ENCODE measurements at regions not wholly inside any gene's neighbourhood (a gene's known extent, or its start where the extent isn't known, plus 50 kb on each side); places are given as distances from the start of the nearest gene placed in this dataset.

DNA sequence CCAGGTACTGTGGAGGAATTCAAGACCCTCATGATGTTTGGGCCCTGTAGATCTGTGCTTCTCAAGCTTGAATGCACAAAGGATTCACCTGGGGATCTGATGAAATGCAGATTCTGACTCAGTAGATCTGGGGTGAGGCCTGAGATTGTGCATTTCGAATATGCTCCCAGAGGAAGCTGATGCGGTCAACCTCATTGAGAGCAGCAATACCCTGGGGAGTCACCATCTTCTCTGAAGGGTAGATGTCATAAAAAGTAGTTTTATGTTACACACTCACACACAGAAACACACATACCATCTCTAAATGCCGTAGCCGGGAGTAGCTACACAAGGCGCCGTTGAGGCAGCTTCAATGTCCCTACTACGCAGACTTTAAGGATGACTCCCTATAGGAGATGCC lies 55.8 kb upstream of the CPEB4 start:
- no peaks in the 10 kb centered on the region for H3K36me3 ChIP-seq (ENCODE audit: control insufficient read depth in 2 of 2, insufficient read depth in 1 of 2, low read length in 2 of 2)
- H3K27ac ChIP-seq (ENCODE audit: extremely low read depth, low read depth, low read length): no peak overlapping the region
- no peaks in the 10 kb centered on the region for H3K9me3 ChIP-seq (ENCODE audit: control insufficient read depth, insufficient read depth, low read depth, low read length)
- POLR2A ChIA-PET: interaction anchor here (0.8 kb wide), 1 partner anchor 58 kb away, joined by 4 read pairs; no protein-coding TSS in a partner anchor
- no peaks in the 10 kb centered on the region for H3K4me1 ChIP-seq (ENCODE audit: control insufficient read depth, insufficient read depth, low read length)
- TF ChIP-seq, protein P1, sequence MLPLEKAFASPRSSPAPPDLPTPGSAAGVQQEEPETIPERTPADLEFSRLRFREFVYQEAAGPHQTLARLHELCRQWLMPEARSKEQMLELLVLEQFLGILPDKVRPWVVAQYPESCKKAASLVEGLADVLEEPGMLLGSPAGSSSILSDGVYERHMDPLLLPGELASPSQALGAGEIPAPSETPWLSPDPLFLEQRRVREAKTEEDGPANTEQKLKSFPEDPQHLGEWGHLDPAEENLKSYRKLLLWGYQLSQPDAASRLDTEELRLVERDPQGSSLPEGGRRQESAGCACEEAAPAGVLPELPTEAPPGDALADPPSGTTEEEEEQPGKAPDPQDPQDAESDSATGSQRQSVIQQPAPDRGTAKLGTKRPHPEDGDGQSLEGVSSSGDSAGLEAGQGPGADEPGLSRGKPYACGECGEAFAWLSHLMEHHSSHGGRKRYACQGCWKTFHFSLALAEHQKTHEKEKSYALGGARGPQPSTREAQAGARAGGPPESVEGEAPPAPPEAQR (tag by site-specific recombination; IDR thresholded peaks at IDR 0.05): no peak
- no peak for TF ChIP-seq ZNF394 (tag by site-specific recombination; IDR thresholded peaks at IDR 0.05; ENCODE audit: borderline replicate concordance)
- TF ChIP-seq ZNF266 (tag by site-specific recombination; IDR thresholded peaks at IDR 0.05; ENCODE audit: low read depth): no peak
- TF ChIP-seq BCL11A (tag by site-specific recombination; IDR thresholded peaks at IDR 0.05; ENCODE audit: low read depth): no peak
- CTCF ChIA-PET: interaction anchor here (1.5 kb wide), 1 partner anchor 8 kb away, joined by 5 read pairs; no protein-coding TSS in a partner anchor
- H3K4me3 ChIP-seq (ENCODE audit: low read depth, low read length): no peak overlapping the region

DNA sequence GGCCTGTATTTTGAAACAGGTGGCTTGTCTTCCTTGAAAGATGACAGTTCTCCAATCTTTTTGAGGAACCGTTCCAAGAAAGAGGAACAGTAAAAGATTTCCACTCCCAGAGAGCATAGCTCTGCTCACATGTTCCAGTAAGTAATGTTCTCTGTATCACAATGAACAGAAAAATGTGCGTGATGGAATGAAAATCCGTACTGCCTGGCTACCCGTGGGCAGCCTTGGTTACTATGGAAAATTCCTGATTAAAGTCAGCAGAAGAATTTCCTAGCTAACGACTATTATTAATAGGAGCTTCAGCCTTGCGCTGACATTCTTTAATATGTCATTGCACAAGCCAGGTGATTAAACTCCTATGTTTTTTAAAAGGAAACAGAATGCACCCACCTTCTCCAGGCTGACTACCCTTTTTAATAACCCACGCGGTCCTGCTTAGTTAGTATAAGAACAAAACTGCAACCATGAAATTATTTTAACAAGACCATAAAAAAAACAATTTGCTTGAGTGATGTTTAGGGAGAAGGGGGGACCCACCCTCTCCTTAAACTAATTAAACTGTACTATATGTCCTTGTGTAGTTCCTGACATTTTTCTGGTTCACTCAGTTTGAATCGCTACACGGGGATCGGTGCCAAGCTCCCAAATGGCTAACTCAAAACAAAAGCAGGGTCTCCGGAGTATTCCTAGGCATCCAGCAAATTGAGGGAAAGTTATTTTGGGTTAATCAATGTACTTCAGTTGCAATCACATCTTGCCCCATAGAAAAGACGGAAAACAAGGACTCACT lies 54.8 kb upstream of the CPEB4 start:
- H3K36me3 ChIP-seq (ENCODE audit: control insufficient read depth in 2 of 2, insufficient read depth in 1 of 2, low read length in 2 of 2): no peaks in the 10 kb centered on the region
- ChIA-PET CTCF (interaction anchor here (1.5 kb wide), 1 partner anchor 9 kb away, joined by 5 read pairs; no protein-coding TSS in a partner anchor), POLR2A (interaction anchor here (0.8 kb wide), 1 partner anchor 57 kb away, joined by 4 read pairs; no protein-coding TSS in a partner anchor)
- H3K27ac ChIP-seq (ENCODE audit: extremely low read depth, low read depth, low read length): no peak overlapping the region
- no peaks in the 10 kb centered on the region for H3K4me1 ChIP-seq (ENCODE audit: control insufficient read depth, insufficient read depth, low read length)
- no peaks in the 10 kb centered on the region for H3K9me3 ChIP-seq (ENCODE audit: control insufficient read depth, insufficient read depth, low read depth, low read length)
- TF ChIP-seq, protein P2, sequence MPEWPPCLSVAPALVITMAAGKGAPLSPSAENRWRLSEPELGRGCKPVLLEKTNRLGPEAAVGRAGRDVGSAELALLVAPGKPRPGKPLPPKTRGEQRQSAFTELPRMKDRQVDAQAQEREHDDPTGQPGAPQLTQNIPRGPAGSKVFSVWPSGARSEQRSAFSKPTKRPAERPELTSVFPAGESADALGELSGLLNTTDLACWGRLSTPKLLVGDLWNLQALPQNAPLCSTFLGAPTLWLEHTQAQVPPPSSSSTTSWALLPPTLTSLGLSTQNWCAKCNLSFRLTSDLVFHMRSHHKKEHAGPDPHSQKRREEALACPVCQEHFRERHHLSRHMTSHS (tag by site-specific recombination; IDR thresholded peaks at IDR 0.05): no peak
- TF ChIP-seq ZNF560 (tag by site-specific recombination; IDR thresholded peaks at IDR 0.05; ENCODE audit: borderline replicate concordance) (no peak), KLF10 (tag by site-specific recombination; IDR thresholded peaks at IDR 0.05) (no peak)
- TF ChIP-seq, protein P3, sequence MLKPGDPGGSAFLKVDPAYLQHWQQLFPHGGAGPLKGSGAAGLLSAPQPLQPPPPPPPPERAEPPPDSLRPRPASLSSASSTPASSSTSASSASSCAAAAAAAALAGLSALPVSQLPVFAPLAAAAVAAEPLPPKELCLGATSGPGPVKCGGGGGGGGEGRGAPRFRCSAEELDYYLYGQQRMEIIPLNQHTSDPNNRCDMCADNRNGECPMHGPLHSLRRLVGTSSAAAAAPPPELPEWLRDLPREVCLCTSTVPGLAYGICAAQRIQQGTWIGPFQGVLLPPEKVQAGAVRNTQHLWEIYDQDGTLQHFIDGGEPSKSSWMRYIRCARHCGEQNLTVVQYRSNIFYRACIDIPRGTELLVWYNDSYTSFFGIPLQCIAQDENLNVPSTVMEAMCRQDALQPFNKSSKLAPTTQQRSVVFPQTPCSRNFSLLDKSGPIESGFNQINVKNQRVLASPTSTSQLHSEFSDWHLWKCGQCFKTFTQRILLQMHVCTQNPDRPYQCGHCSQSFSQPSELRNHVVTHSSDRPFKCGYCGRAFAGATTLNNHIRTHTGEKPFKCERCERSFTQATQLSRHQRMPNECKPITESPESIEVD (tag by site-specific recombination; IDR thresholded peaks at IDR 0.05): peak; percentile 43; the same call in 1 of the 2 replicates
- no peak overlapping the region for H3K4me3 ChIP-seq (ENCODE audit: low read depth, low read length)

DNA sequence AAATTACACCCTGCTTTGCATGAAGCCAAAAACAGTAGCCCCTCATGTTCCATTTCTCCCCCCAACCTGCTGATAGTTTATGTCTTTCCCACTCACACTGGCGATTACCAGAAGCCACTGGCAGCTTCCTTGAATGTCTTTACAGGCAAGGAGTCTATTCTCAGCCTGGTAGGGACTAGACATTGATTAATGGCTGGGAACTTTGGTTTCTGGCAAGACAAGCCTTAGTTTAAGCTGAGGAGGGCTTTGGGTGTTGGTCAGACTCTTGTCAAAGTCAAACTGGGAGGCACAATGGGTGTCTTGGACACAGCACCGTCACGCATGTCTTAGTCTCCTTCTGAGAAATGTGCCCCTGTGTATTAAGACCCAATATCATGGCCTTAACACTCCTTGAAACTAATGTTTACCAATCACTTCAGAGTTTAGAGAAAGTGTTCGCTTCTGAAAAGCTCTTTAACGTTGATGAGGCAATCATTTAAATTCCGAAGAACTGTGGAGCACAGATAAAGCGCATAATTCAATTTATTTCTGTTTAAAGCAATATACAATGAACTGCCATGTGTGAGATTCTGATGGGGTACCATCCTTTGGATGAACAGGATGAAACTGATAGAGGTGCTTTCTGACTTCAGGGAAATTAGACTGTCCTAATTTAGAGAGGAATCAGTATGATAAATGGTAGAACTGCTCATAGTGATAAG lies 53.9 kb upstream of the CPEB4 start:
- ChIA-PET CTCF (interaction anchor here (0.6 kb wide), 1 partner anchor 10 kb away, joined by 3 read pairs; no protein-coding TSS in a partner anchor), POLR2A (no interaction called here)
- TF ChIP-seq SALL2 (tag by site-specific recombination; IDR thresholded peaks at IDR 0.05; ENCODE audit: borderline replicate concordance): no peak
- TF ChIP-seq ZNF624 (tag by site-specific recombination; IDR thresholded peaks at IDR 0.05): no peak
- TF ChIP-seq, protein P4, sequence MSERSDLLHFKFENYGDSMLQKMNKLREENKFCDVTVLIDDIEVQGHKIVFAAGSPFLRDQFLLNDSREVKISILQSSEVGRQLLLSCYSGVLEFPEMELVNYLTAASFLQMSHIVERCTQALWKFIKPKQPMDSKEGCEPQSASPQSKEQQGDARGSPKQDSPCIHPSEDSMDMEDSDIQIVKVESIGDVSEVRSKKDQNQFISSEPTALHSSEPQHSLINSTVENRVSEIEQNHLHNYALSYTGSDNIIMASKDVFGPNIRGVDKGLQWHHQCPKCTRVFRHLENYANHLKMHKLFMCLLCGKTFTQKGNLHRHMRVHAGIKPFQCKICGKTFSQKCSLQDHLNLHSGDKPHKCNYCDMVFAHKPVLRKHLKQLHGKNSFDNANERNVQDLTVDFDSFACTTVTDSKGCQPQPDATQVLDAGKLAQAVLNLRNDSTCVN (tag by site-specific recombination; optimal IDR thresholded peaks at IDR 0.05): no peak
- no peak for TF ChIP-seq BCL11B (tag by site-specific recombination; IDR thresholded peaks at IDR 0.05; ENCODE audit: low read depth)
- no peak for TF ChIP-seq TCF7L2 (IDR thresholded peaks at IDR 0.05; ENCODE audit: borderline replicate concordance, low read depth, low read length)
- TF ChIP-seq ZNF112 (tag by site-specific recombination; IDR thresholded peaks at IDR 0.05): no peak
- no peak for TF ChIP-seq ZNF747 (tag by site-specific recombination; IDR thresholded peaks at IDR 0.05)
- TF ChIP-seq ZNF335 (tag by site-specific recombination; conservative IDR thresholded peaks at IDR 0.05): no peak
- Histone ChIP-seq H3K36me3 (ENCODE audit: control insufficient read depth in 2 of 2, insufficient read depth in 1 of 2, low read length in 2 of 2) (no peaks in the 10 kb centered on the region), H3K9me3 (ENCODE audit: control insufficient read depth, insufficient read depth, low read depth, low read length) (no peaks in the 10 kb centered on the region), H3K4me3 (ENCODE audit: low read depth, low read length) (no peak overlapping the region), H3K4me1 (ENCODE audit: control insufficient read depth, insufficient read depth, low read length) (no peaks in the 10 kb centered on the region), H3K27ac (ENCODE audit: extremely low read depth, low read depth, low read length) (no peak overlapping the region)

All from HEK293 (cell line).